ENCODE measurements at regions not wholly inside any gene's neighbourhood (a gene's known extent, or its start where the extent isn't known, plus 50 kb on each side); places are given as distances from the start of the nearest gene placed in this dataset.

DNA sequence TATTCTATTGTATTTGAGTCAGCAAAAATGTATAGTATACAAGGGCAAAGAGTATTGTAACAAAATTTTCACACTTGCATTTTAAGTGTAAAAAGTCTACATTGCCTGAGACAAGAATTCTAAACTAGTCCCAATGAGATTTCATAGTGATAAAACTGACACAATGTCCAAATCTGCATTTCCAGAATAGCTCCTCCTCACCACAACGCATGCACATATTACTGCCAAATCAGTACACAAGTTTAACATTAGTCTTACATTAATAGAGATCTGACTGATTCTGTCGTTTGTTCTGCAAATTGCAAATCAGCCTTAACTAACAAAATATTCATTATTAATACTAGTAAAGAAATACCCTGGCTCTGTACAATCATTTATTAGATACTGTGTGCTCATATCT is 222.2 kb upstream of the NEIL3 start:
- H3K36me3 ChIP-seq (ENCODE audit: control insufficient read depth, insufficient read depth, low read length): no peaks in the 10 kb centered on the region
- intact Hi-C loops (cut with micrococcal nuclease): no loop called here
- Mint-ChIP-seq H3K4me1 (no peaks in the 10 kb centered on the region), H3K36me3 (no peaks in the 10 kb centered on the region), H3K27ac (no peak overlapping the region), H3K4me3 (no peak overlapping the region), H3K27me3 (ENCODE audit: low read depth in 2 of 2) (no peaks in the 10 kb centered on the region), H3K9me3 (peaks cover 0 to 3% of the 10 kb centered on the region in 2 donors)
- TF ChIP-seq CTCF (IDR thresholded peaks at IDR 0.05): no peak
- no peaks in the 10 kb centered on the region for H3K9me3 ChIP-seq (ENCODE audit: control insufficient read depth, insufficient read depth, low read length)
- WGBS (ENCODE audit: insufficient coverage): 69% methylated on average over 2 of the region's 2 CpGs
- H3K4me3 ChIP-seq (ENCODE audit: low read length): no peak overlapping the region
- H3K4me1 ChIP-seq (ENCODE audit: control insufficient read depth, insufficient read depth, low read length): no peaks in the 10 kb centered on the region
- no peaks in the 10 kb centered on the region for H3K27me3 ChIP-seq (ENCODE audit: control insufficient read depth, insufficient read depth, low read length)
- ATAC-seq: no peak
- no peak for DNase-seq
- H3K27ac ChIP-seq (ENCODE audit: low read length): no peak overlapping the region

DNA sequence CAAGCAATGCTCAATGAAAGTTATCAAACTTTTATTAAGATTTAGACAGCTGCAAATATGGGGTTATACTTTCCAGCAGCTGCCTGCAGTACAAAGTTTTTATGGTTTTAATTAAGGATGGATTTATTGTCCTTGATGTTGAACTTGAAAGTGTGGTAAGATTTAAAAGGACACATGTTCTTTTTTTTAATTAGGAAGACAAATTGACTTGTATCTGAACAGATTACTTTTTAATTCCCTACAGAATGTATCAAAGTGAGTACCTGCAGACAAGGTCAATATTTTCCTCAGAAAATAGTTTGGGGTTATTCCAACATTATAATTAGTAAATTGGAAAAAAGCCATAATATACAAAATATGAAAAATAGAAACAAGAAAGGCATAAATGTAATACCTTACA is 218.2 kb upstream of the NEIL3 start:
- no peaks in the 10 kb centered on the region for H3K4me1 Mint-ChIP-seq
- DNase-seq (no peak), ATAC-seq (no peak)
- H3K27me3 Mint-ChIP-seq (ENCODE audit: low read depth in 2 of 2): no peaks in the 10 kb centered on the region
- no peaks in the 10 kb centered on the region for H3K36me3 ChIP-seq (ENCODE audit: control insufficient read depth, insufficient read depth, low read length)
- no peak overlapping the region for H3K4me3 ChIP-seq (ENCODE audit: low read length)
- H3K9me3 Mint-ChIP-seq: peaks cover 0 to 3% of the 10 kb centered on the region in 2 donors
- intact Hi-C loops (cut with micrococcal nuclease): no loop called here
- TF ChIP-seq CTCF (IDR thresholded peaks at IDR 0.05): no peak
- no peak overlapping the region for H3K27ac Mint-ChIP-seq
- no peaks in the 10 kb centered on the region for H3K27me3 ChIP-seq (ENCODE audit: control insufficient read depth, insufficient read depth, low read length)
- H3K4me1 ChIP-seq (ENCODE audit: control insufficient read depth, insufficient read depth, low read length): no peaks in the 10 kb centered on the region
- H3K36me3 Mint-ChIP-seq: no peaks in the 10 kb centered on the region
- H3K4me3 Mint-ChIP-seq: no peak overlapping the region
- no peaks in the 10 kb centered on the region for H3K9me3 ChIP-seq (ENCODE audit: control insufficient read depth, insufficient read depth, low read length)
- H3K27ac ChIP-seq (ENCODE audit: low read length): no peak overlapping the region

GRCh38 chr4:177092807-177093206 is 216.9 kb upstream of the NEIL3 start:
- Mint-ChIP-seq H3K9me3 (peaks cover 3% of the 10 kb centered on the region in 2 donors), H3K27ac (no peak overlapping the region), H3K36me3 (no peaks in the 10 kb centered on the region), H3K4me1 (no peaks in the 10 kb centered on the region), H3K27me3 (ENCODE audit: low read depth in 2 of 2) (no peaks in the 10 kb centered on the region), H3K4me3 (no peak overlapping the region)
- ATAC-seq (no peak), DNase-seq (no peak)
- 92% methylated on average over 2 of the region's 2 CpGs for WGBS (ENCODE audit: insufficient coverage)
- Histone ChIP-seq H3K27me3 (ENCODE audit: control insufficient read depth, insufficient read depth, low read length) (no peaks in the 10 kb centered on the region), H3K9me3 (ENCODE audit: control insufficient read depth, insufficient read depth, low read length) (no peaks in the 10 kb centered on the region), H3K36me3 (ENCODE audit: control insufficient read depth, insufficient read depth, low read length) (no peaks in the 10 kb centered on the region), H3K4me1 (ENCODE audit: control insufficient read depth, insufficient read depth, low read length) (no peaks in the 10 kb centered on the region), H3K4me3 (ENCODE audit: low read length) (no peak overlapping the region), H3K27ac (ENCODE audit: low read length) (no peak overlapping the region)
- intact Hi-C loops (cut with micrococcal nuclease): no loop called here
- TF ChIP-seq CTCF (IDR thresholded peaks at IDR 0.05): no peak

DNA sequence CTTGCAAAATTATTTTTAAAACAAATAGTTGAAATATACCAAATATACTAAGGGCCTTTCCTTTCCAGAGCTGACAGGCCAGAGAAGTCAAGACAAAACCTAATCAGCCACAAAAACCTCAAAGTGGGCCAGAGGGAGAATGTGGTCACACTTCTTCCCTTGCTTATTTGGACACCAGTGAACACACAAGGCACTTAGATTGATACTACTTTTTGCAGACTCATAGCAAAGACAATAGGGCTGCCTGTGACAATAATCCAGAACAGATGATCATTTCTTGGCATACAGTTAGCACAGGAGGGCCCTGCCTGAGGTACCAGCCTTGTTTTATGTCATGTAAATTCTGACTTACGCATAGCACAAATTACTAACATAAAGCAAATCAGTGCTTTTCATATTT is 215.7 kb upstream of the NEIL3 start:
- no peak for TF ChIP-seq CTCF (IDR thresholded peaks at IDR 0.05)
- Histone ChIP-seq H3K4me1 (ENCODE audit: control insufficient read depth, insufficient read depth, low read length) (no peaks in the 10 kb centered on the region), H3K36me3 (ENCODE audit: control insufficient read depth, insufficient read depth, low read length) (no peaks in the 10 kb centered on the region), H3K4me3 (ENCODE audit: low read length) (no peak overlapping the region), H3K27me3 (ENCODE audit: control insufficient read depth, insufficient read depth, low read length) (no peaks in the 10 kb centered on the region), H3K27ac (ENCODE audit: low read length) (no peak overlapping the region), H3K9me3 (ENCODE audit: control insufficient read depth, insufficient read depth, low read length) (no peaks in the 10 kb centered on the region)
- intact Hi-C loops (cut with micrococcal nuclease): no loop called here
- no peak overlapping the region for H3K4me3 Mint-ChIP-seq
- no peaks in the 10 kb centered on the region for H3K36me3 Mint-ChIP-seq
- H3K9me3 Mint-ChIP-seq: peaks cover 3% of the 10 kb centered on the region in 2 donors
- H3K27me3 Mint-ChIP-seq (ENCODE audit: low read depth in 2 of 2): no peaks in the 10 kb centered on the region
- no peak for ATAC-seq
- WGBS (ENCODE audit: insufficient coverage): 90% methylated on average over 1 of the region's 1 CpG
- no peak for DNase-seq
- H3K27ac Mint-ChIP-seq: no peak overlapping the region
- no peaks in the 10 kb centered on the region for H3K4me1 Mint-ChIP-seq

Measured in natural killer cell (primary cell).